Hepatocyte (in vitro differentiated cells): ENCODE measurements at regions not wholly inside any gene's neighbourhood (a gene's known extent, or its start where the extent isn't known, plus 50 kb on each side); places are given as distances from the start of the nearest gene placed in this dataset.

Experiments used
- DNase-seq: peaks from one replicate; pipeline ENCODE4 v3.0.0-alpha.2; 2016; ENCODE audit warnings: low spot score
- H2AFZ ChIP-seq: fragments of 200-600 bp; sonication (generic); 2 replicates; pipeline ENCODE4 v1.6.0; 2016; ENCODE audit warnings: antibody characterized with exemption, mild to moderate bottlenecking
- H3K27ac ChIP-seq: fragments of 200-600 bp; sonication (generic); 2 replicates; pipeline ENCODE4 v1.5.1; 2016; ENCODE audit warnings: mild to moderate bottlenecking
- H3K27me3 ChIP-seq: fragments of 200-600 bp; sonication (generic); 2 replicates; pipeline ENCODE4 v1.6.1; 2016
- H3K36me3 ChIP-seq: fragments of 200-600 bp; sonication (generic); replicated peaks from 2 replicates; pipeline ENCODE4 v1.5.1; 2016; ENCODE audit warnings: low read depth; ENCODE audit not compliant: insufficient read depth
- H3K4me1 ChIP-seq: fragments of 200-600 bp; sonication (generic); 2 replicates; pipeline ENCODE4 v1.5.1; 2016; ENCODE audit warnings: mild to moderate bottlenecking, moderate library complexity; ENCODE audit not compliant: insufficient read depth
- H3K4me2 ChIP-seq: fragments of 200-600 bp; sonication (generic); 2 replicates; pipeline ENCODE4 v1.6.0; 2016
- H3K4me3 ChIP-seq: fragments of 200-600 bp; sonication (generic); 2 replicates; pipeline ENCODE4 v1.5.1; 2016; ENCODE audit warnings: mild to moderate bottlenecking
- H3K79me2 ChIP-seq: fragments of 200-600 bp; sonication (generic); 2 replicates; pipeline ENCODE4 v1.6.0; 2017; ENCODE audit warnings: mild to moderate bottlenecking
- H3K9me2 ChIP-seq: fragments of 200-600 bp; sonication (generic); replicated peaks from 2 replicates; pipeline ENCODE4 v1.6.0; 2017; ENCODE audit warnings: mild to moderate bottlenecking; ENCODE audit not compliant: insufficient read depth
- H3K9me3 ChIP-seq: fragments of 200-600 bp; sonication (generic); 2 replicates; pipeline ENCODE4 v1.5.1; 2016; ENCODE audit warnings: low read depth, mild to moderate bottlenecking
- H4K20me1 ChIP-seq: fragments of 200-600 bp; sonication (generic); 2 replicates; pipeline ENCODE4 v1.6.0; 2016; ENCODE audit warnings: mild to moderate bottlenecking; ENCODE audit not compliant: insufficient read depth, poor library complexity, severe bottlenecking
- EZH2 ChIP-seq: fragments of 200-600 bp; sonication (generic); IDR thresholded peaks from 2 replicates; pipeline ENCODE4 v1.6.1; 2016; ENCODE audit warnings: antibody characterized with exemption, mild to moderate bottlenecking, borderline replicate concordance
- EZH2phosphoT487 ChIP-seq: fragments of 200-600 bp; sonication (generic); IDR thresholded peaks from one replicate; pipeline ENCODE4 v1.6.1; 2018; ENCODE audit warnings: antibody characterized with exemption, mild to moderate bottlenecking, low read depth, moderate library complexity; ENCODE audit not compliant: unreplicated experiment, severe bottlenecking
- WGBS: methylation state at CpG from one replicate; pipeline ENCODE4 v1.1.6; 2016; ENCODE audit warnings: low lambda C conversion rate; ENCODE audit errors: missing lambda C conversion rate; 5-methylcytosine and 5-hydroxymethylcytosine counted together
- TF ChIP-seq, protein P1 (sequence below): fragments of 200-600 bp; sonication (generic); IDR thresholded peaks from 2 replicates; pipeline ENCODE4 v1.5.1; 2016; ENCODE audit warnings: antibody characterized with exemption, mild to moderate bottlenecking; ENCODE audit not compliant: poor library complexity

DNA sequence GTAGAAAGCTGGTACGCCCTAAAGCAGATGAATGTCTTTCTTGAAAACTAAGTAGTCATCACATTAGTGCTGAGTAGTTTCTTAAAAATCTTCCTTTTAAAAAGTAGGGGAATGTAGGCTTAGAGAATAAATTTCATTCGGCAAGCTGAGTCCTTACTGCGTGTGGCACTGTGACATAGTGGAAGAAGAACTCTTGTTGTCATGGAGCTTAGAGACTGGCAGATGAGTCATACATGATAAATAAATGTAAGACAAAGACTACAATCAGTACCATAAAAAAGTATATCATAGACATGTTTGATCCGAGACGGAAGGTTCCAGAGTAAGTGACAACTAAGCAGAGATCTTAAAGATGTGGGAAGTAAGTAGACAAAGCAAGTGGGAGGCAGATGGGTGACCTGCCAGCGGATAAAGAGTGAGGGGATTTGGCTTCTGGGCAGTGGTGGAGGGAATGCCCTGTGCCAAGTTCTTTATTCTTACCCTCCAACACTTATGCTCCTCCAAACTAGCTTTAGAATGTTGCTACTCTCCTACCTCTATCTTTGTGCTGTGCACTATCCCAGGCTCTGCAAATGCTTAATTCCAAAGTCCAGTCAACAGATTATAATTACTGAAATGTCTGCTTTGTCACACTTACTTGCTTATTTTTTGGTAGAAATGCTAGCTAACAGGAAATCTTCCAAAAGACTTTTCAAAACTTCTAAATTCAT is 608.5 kb upstream of the USP24 start:
- Histone ChIP-seq H3K9me2 (no peaks in the 10 kb centered on the region), H4K20me1 (no peaks in the 10 kb centered on the region), H3K27ac (peak overlapping the region; percentile 95), H2AFZ (no peak overlapping the region), H3K4me3 (no peak overlapping the region), H3K4me2 (peak overlapping the region; percentile 56), H3K4me1 (peaks cover 40% of the 10 kb centered on the region), H3K79me2 (no peaks in the 10 kb centered on the region), H3K9me3 (no peaks in the 10 kb centered on the region), H3K27me3 (no peaks in the 10 kb centered on the region), H3K36me3 (no peaks in the 10 kb centered on the region)
- TF ChIP-seq EZH2phosphoT487 (no peak), EZH2 (no peak)
- TF ChIP-seq, protein P1, sequence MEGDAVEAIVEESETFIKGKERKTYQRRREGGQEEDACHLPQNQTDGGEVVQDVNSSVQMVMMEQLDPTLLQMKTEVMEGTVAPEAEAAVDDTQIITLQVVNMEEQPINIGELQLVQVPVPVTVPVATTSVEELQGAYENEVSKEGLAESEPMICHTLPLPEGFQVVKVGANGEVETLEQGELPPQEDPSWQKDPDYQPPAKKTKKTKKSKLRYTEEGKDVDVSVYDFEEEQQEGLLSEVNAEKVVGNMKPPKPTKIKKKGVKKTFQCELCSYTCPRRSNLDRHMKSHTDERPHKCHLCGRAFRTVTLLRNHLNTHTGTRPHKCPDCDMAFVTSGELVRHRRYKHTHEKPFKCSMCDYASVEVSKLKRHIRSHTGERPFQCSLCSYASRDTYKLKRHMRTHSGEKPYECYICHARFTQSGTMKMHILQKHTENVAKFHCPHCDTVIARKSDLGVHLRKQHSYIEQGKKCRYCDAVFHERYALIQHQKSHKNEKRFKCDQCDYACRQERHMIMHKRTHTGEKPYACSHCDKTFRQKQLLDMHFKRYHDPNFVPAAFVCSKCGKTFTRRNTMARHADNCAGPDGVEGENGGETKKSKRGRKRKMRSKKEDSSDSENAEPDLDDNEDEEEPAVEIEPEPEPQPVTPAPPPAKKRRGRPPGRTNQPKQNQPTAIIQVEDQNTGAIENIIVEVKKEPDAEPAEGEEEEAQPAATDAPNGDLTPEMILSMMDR: no peak
- DNase-seq: no peak
- 71% methylated on average over 6 of the region's 6 CpGs for WGBS

GRCh38 chr1:55822891-55823290 is 607.7 kb upstream of the USP24 start:
- Histone ChIP-seq H3K4me2 (peak overlapping the region; percentile 56), H3K27me3 (no peaks in the 10 kb centered on the region), H2AFZ (no peak overlapping the region), H3K27ac (peak overlapping the region; percentile 95), H3K9me3 (no peaks in the 10 kb centered on the region), H4K20me1 (no peaks in the 10 kb centered on the region), H3K4me3 (no peak overlapping the region), H3K9me2 (no peaks in the 10 kb centered on the region), H3K4me1 (peaks cover 39% of the 10 kb centered on the region), H3K36me3 (no peaks in the 10 kb centered on the region), H3K79me2 (no peaks in the 10 kb centered on the region)
- 32% methylated on average over 2 of the region's 2 CpGs for WGBS
- TF ChIP-seq EZH2phosphoT487: no peak
- no peak for TF ChIP-seq EZH2
- TF ChIP-seq, protein P1: no peak
- DNase-seq: peak; percentile 49

GRCh38 chr1:55821234-55821633 is 606.1 kb upstream of the USP24 start:
- H4K20me1 ChIP-seq: no peaks in the 10 kb centered on the region
- no peak overlapping the region for H2AFZ ChIP-seq
- H3K4me3 ChIP-seq: no peak overlapping the region
- H3K9me3 ChIP-seq: no peaks in the 10 kb centered on the region
- H3K4me1 ChIP-seq: peaks cover 46% of the 10 kb centered on the region
- H3K4me2 ChIP-seq: no peak overlapping the region
- TF ChIP-seq EZH2: no peak
- TF ChIP-seq, protein P1: no peak
- no peak for TF ChIP-seq EZH2phosphoT487
- H3K27ac ChIP-seq: no peak overlapping the region
- H3K79me2 ChIP-seq: no peaks in the 10 kb centered on the region
- WGBS: 88% methylated on average over 2 of the region's 2 CpGs
- DNase-seq: no peak
- no peaks in the 10 kb centered on the region for H3K27me3 ChIP-seq
- no peaks in the 10 kb centered on the region for H3K36me3 ChIP-seq
- H3K9me2 ChIP-seq: no peaks in the 10 kb centered on the region
